HG03571 (cell line): ENCODE measurements at regions not wholly inside any gene's neighbourhood (a gene's known extent, or its start where the extent isn't known, plus 50 kb on each side); places are given as distances from the start of the nearest gene placed in this dataset.

Experiments used
- ATAC-seq: cut with Tn5 transposase; IDR thresholded peaks from one replicate; pipeline ENCODE4 v1.9.1; 2021; ENCODE audit not compliant: unreplicated experiment

DNA sequence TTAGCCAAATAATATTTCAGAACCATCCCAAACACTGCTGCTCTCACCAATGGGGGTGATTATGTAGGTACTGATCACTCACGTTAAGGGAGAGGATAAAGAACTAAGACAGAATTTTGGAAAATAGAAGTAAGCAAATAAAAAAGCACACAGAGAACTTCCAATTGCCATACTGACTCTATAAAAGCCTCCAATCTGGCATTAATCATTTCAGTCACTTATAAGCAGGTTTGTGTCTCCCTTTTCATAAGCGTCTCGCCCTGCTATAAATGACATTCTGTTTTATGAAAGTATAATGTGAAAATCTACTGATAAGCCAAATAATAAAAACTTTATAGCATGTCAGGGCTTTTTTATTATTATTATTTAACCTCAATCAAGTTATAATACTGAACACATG lies 435.2 kb downstream of the ETNK1 start:
- no peak for ATAC-seq

GRCh38 chr12:23063206-23063605 lies 438.2 kb downstream of the ETNK1 start:
- ATAC-seq, result no peak

- no peak for ATAC-seq
These were observed 441.1 kb downstream of the ETNK1 start for GRCh38 chr12:23066095-23066494.

DNA sequence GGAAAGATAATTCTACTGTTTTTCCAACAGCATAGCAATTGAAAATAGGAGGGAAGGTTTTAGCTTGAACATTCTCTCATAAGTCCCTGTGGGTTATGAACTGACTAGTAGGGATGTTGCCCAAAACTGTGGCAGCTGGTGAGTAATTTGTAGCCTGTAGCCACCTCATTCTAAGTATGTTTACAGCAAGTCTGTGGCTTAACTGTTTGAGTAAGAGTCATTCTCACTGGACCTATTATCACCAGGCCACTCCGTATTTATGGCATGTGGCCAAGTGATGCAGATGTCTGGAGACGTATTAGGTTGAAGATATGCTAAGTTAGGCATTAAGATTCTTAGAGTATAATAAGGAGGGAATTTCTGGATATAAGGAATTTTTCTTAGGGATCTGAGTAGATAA lies 458.3 kb downstream of the ETNK1 start:
- ATAC-seq, result no peak

- ATAC-seq, result no peak
These were observed 459.4 kb downstream of the ETNK1 start for GRCh38 chr12:23084236-23084995.

DNA sequence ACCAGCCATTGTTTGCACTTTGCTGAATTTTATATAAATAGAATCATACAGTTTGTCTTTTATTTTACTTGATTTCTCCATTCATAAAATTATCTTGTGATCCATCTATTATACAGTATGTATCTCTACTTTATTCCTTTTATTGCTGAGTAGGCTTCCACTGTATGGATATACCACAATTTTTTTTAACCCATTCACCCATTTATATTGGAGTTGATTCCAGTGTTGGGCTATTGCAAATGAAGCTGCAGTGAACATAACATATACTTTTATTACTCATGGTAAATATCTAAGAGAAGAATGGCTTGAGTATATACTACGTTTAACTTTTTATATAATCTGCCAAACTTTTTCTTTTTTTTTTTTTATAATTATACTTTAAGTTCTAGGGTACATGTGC lies 463.6 kb downstream of the ETNK1 start:
- no peak for ATAC-seq

GRCh38 chr12:23093488-23093887 lies 468.5 kb downstream of the ETNK1 start:
- no peak for ATAC-seq

GRCh38 chr12:23096321-23096720 lies 471.4 kb downstream of the ETNK1 start:
- no peak for ATAC-seq

DNA sequence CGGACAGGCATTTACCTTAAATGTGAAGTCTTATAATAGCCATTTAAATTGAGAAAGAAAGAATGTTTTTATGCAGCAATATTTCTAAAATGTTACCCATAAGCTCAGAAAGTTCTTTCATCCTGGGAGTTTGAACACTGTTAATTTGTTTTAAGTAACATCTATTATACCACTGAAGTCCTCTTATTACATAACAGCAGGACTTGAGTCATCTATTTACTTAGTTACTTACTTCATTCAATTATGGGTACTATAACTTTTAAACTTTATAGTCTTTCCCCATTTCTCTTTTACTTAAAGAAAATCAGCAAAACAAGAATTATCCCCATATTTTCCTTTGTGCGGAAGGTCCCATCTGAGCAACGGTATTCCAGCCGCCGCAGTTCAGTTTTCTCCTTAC lies 473.1 kb downstream of the ETNK1 start:
- no peak for ATAC-seq

- ATAC-seq, result no peak
These were observed 473.5 kb downstream of the ETNK1 start for GRCh38 chr12:23098517-23098916.

DNA sequence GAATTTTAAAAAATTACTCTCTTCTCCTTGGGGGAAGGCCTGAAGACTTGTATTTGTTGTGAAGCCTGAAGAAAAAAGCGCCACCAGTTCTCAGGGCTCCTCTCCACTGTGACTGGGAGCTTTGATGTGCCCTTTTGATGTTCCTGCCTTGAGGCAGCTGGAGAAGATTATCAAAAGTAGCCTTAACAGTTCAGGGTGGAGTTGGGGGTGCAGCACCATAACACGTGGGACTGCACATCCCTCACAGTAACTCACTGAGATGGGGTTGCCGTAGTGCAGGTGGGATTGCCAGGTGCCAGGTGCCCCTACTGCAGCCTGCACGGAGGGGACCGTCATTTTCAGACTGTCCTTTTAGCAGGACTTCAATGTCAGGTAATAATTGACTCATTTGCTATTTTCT lies 474.1 kb downstream of the ETNK1 start:
- ATAC-seq, result no peak

DNA sequence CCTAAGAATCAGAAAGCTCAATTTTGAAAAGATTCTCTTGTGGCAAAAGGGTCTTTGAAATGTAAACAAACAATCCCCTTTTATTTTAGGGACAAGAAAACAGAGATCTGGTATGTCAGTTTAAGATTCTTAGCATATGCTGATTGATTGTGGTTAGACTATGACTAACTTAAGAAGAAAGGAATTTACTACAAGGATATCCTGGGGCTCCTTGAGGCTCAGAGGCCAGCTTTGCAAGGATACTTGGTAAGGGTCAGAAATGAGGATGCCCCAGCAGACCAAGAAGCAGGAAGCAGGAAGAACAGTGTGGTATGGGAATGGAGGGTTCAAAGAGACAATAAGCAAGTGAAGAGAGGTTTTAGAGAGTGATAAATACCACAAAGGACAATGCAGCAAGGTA lies 474.6 kb downstream of the ETNK1 start:
- ATAC-seq, result no peak

GRCh38 chr12:23108957-23109356 lies 484.0 kb downstream of the ETNK1 start:
- ATAC-seq, result no peak

- no peak for ATAC-seq
These were observed 488.8 kb downstream of the ETNK1 start for GRCh38 chr12:23113781-23114180.

GRCh38 chr12:23115984-23116383 lies 491.0 kb downstream of the ETNK1 start:
- ATAC-seq, result no peak

DNA sequence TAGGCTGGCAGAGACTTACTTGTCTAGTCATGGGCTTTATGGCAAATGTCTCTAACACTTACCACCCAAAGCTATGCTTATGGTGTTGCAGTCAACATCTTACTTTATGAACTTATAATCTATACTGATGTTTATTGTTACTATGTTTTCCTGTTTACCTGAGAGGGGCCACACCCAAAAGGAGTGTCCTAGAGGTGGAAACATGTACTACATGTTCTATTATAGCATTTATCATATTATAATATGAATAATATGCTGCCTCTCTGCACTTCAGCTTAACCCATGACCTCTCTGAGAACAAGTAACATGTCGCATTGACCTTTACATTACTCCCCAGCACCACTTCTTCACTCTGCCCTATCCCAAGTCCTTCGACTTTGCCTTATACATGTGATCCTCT lies 501.8 kb downstream of the ETNK1 start:
- no peak for ATAC-seq

DNA sequence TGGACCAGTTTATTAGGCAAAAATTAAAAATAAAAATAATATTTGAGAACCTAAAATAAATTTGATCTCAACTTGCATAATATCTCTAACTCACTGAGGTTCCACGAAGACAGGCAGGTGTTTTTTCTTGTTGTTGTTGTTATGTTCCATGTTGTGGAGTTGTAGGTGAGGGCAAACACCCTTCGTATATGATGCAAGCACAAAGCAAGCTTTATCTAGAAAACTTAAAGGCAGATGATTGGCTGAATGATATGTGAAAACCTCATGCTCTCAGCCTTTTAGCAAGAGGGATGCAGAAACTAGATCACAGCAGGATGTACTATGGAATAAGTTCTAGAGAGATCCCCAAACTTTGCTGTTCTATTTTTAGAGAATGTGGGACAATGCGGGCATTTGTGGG lies 502.7 kb downstream of the ETNK1 start:
- ATAC-seq, result no peak

GRCh38 chr12:23128462-23128861 lies 503.5 kb downstream of the ETNK1 start:
- ATAC-seq, result no peak

- ATAC-seq, result no peak
These were observed 507.4 kb downstream of the ETNK1 start for GRCh38 chr12:23132357-23132756.

DNA sequence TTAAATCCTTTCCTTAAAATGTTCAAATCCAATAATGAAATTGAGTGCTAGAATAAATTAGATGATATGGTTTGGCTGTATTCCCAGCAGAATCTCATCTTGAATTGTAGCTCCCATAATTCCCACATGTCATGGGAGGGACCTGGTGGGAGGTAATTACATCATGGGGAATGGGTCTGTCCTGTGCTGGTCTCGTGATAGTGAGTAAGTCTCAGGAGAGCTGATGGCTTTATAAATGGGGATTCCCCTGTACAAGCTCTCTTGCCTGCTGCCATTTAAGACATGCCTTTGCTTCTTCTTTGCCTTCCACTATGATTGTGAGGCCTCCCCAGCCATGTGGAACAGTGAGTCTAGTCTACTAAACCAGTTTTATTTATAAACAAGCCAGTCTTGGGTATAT lies 508.5 kb downstream of the ETNK1 start:
- no peak for ATAC-seq

- ATAC-seq, result no peak
These were observed 514.1 kb downstream of the ETNK1 start for GRCh38 chr12:23139026-23139425.

GRCh38 chr12:23140710-23141109 lies 515.7 kb downstream of the ETNK1 start:
- ATAC-seq, result no peak

GRCh38 chr12:23141335-23141734 lies 516.4 kb downstream of the ETNK1 start:
- ATAC-seq, result no peak
